Fibroblast of peridontal ligament (primary cell): ENCODE measurements at regions not wholly inside any gene's neighbourhood (a gene's known extent, or its start where the extent isn't known, plus 50 kb on each side); places are given as distances from the start of the nearest gene placed in this dataset.
"Not testable (repeated sequence)": the region's sequence is repeated elsewhere in the genome, so short reads cannot be mapped to it uniquely, and the experiment has no call there.

Experiments
- DNase-seq: peaks from one replicate; pipeline ENCODE4 v3.0.0-alpha.2; 2010; ENCODE audit errors: extremely low read depth

DNA sequence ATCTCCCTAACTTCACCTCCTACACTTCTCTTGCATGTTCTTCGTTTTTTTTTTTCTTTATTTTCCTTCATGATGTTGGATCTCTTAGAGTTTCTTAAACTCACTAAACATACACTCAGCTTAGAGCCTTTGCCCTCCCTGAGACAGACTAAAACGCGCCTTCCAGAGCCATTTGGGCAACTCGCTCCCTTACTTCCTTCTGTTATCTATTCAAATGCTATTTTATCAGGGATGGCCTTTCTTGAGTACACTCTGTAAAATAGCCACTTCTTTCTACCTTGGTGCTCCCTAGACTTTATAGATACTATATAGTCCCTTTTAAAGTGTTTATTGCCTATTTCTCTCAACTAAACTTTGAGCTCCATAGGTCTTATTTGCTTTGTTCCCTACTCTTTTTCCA lies 598.2 kb upstream of the NECTIN3 start:
- DNase-seq: no peak

GRCh38 chr3:110474397-110474796 lies 597.2 kb upstream of the NECTIN3 start:
- DNase-seq: no peak

- no peak for DNase-seq
Observed at GRCh38 chr3:110478377-110479054, 593.1 kb upstream of the NECTIN3 start.

- no peak for DNase-seq
Observed at GRCh38 chr3:110479731-110480130, 591.9 kb upstream of the NECTIN3 start.

DNA sequence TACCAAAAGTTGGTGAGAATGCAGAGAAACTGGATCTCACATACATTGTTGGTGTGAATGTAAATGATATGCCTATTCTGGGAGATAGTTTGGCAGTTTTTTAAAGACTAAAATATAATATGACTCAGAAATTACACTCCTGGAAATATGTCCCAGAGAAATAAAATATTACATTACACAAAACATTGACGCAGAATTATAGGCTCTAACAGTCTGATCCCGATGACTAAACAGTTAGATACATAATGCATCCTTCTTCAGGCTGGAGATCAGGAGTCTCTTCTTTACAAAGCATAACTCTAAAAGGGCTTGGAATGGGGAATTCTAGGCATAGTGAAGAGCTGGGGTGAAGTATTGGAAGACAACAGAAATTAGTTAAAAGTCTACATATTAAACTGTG lies 586.2 kb upstream of the NECTIN3 start:
- no peak for DNase-seq

DNA sequence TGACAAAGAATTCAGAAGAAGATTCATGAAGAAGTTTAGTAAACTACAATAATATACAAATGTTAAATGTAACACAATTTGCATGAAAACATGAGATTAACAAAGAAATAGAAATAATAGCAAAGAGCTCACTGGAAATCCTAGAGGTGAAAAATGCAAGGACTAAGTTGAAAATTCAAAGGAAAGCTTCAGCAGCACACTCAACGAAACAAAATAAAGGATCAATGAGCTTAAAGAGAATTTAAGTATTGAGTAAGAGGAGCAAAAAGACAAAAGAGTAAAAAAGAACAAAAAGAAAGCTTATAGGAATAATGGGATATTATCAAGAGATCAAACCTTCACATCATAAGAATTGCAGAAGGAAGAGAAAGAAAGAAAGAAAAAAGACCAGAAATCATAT lies 583.8 kb upstream of the NECTIN3 start:
- DNase-seq: no peak

GRCh38 chr3:110491413-110491812 lies 580.2 kb upstream of the NECTIN3 start:
- no peak for DNase-seq

GRCh38 chr3:110492876-110493275 lies 578.7 kb upstream of the NECTIN3 start:
- DNase-seq: no peak

- DNase-seq: no peak
Observed at GRCh38 chr3:110493438-110494092, 578.1 kb upstream of the NECTIN3 start.

GRCh38 chr3:110494093-110494490 lies 577.5 kb upstream of the NECTIN3 start:
- DNase-seq: no peak

- no peak for DNase-seq
Observed at GRCh38 chr3:110494728-110495127, 576.9 kb upstream of the NECTIN3 start.

DNA sequence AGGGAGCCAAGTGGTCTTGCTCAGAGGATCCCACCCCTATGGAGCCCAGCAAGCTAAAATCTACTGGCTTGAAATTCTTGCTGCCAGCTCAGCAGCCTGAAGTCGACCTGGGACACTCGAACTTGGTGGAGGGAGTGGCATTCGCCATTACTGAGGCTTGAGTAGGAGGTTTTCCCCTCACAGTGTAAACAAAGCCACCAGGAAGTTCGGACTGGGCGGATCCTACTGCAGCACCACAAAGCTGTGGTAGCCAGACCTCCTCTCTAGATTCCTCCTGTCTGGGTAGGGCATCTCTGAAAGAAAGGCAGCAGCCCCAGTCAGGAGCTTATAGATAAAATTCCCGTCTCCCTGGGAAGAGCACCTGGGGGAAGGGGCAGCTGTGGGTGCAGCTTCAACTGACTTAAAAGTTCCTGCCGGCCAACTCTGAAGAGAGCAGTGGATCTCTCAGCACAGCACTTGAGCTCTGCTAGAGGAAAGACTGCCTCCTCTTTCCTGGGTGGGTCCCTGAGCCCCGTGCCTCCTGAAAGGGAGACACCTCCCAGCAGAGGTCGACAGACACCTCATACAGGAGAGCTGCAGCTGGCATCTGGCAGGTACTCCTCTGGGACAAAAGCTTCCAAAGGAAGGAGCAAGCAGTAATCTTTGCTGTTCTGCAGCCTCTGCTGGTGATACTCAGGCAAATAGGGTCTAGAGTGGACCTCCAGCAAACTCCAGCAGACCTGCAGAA lies 576.3 kb upstream of the NECTIN3 start:
- DNase-seq: no peak

- DNase-seq: no peak
Observed at GRCh38 chr3:110504401-110504800, 567.2 kb upstream of the NECTIN3 start.

GRCh38 chr3:110504901-110505300 lies 566.7 kb upstream of the NECTIN3 start:
- no peak for DNase-seq

GRCh38 chr3:110506890-110507289 lies 564.7 kb upstream of the NECTIN3 start:
- DNase-seq: no peak

DNA sequence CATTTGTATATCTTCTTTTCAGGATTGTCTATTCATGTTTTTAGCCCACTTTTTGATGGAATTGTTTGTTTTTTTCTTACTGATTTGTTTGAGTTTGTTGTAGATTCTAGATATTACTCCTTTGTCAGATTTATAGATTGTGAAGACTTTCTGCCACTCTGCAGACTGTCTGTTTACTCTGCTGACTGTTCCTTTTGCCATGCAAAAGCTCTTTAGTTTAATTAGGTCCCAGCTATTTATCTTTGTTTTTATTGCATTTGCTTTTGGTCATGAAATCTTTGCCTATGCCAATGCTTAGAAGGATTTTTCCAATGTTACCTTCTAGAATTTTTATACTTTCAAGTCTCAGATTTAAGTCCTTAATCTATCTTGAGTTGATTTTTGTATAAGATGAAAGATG lies 564.0 kb upstream of the NECTIN3 start:
- not testable (repeated sequence) for DNase-seq

DNA sequence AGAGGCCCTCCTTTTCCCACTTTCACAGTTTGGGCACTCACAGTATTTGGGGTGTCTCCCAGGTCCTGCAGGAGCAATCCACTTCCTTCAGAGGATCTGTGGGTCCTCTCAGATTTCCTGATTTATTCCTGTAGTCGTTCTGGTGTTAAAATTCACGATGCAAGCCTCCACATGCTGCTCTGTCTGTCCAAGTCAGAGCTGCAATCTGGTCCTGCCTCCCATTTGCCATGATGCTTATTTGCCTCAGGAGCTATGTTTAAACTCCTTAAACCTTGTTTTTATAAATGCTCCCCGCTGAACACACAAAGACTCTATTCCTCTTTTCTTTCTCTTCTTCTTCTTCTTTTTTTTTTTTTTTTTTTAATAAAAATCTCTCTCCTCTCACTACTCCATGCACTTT lies 558.7 kb upstream of the NECTIN3 start:
- no peak for DNase-seq

GRCh38 chr3:110518031-110518430 lies 553.6 kb upstream of the NECTIN3 start:
- DNase-seq: no peak

DNA sequence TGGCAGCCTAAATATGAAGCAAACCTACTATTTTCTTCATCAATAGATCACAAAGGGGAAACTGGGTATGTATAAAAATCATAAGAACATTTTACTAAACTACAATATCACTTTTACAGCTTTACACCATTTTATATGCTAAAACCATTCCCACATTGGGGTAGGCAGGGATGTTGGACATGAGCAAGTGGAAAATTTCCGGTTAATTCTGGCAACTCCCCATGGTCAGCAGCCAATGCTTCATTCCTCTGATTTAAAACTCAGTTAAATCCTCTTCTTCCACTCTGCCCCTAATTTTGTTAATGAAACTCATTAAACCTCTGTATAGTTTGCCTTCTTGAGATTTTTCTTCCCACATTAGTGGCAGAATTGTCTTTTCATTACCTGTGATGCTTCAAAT lies 552.5 kb upstream of the NECTIN3 start:
- DNase-seq: peak; percentile 52

- DNase-seq: peak; percentile 96
Observed at GRCh38 chr3:110521019-110521418, 550.6 kb upstream of the NECTIN3 start.

GRCh38 chr3:110525558-110526064 lies 546.0 kb upstream of the NECTIN3 start:
- DNase-seq: not testable (repeated sequence)

DNA sequence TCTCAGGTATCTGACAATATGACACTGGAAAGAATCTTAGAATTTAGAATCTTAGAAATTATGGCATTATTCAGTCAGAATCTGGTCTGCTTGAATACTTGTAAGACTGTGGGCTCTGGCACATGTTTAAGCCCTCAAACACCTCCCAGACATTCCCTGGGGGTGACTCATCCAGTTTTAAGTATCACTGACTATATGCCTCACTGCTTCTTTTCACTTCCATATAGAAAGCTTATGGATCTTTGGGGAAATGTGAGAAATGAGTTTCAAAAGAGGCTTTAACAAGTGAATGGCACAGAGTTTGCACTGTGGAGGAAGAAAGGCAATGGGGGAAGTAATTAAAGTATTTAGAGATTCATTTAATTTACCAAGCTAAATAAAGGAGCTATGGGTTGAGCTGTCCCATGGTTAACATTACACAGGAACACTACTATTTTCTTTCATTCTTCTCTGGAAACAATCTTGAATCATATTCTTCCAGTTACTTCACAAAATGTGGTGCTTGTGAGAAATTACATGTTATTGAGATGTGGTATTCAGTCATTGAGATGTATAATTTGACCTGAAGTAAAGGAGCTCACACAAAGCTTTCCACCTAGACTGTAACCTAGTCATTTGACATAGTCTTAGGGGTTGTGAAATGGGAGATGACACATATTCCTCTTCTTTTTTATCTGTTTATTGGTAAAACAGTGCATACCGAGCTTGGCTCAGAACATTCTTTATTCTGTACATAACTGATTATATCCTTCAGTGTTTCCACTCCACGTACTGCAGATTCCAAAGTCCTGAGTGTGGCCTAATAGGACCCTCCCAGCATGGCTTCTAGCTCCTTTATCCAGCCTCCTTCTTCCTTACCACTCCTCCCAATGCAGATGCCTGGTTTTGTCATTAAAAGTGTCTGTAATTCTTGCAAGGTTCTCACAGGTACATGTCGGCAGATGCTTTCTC lies 544.6 kb upstream of the NECTIN3 start:
- DNase-seq: peak; percentile 94
